ENCODE measurements at regions not wholly inside any gene's neighbourhood (a gene's known extent, or its start where the extent isn't known, plus 50 kb on each side); places are given as distances from the start of the nearest gene placed in this dataset.

- peaks cover 8% of the 10 kb centered on the region for H3K4me1 ChIP-seq
- 83% methylated on average over 1 to 5 of the region's 5 CpGs for WGBS, 2 donors
- H3K36me3 ChIP-seq (ENCODE audit: low read depth, missing control alignments) = no peaks in the 10 kb centered on the region
- DNase-seq = no peak
- H3K27me3 ChIP-seq = no peaks in the 10 kb centered on the region
- TF ChIP-seq POLR2A (IDR thresholded peaks at IDR 0.05) = no peak
- no peak for TF ChIP-seq CTCF (IDR thresholded peaks at IDR 0.05)
- no peaks in the 10 kb centered on the region for H3K9me3 ChIP-seq
- no peak overlapping the region for H3K4me3 ChIP-seq
- intact Hi-C loops (cut with DNase I; ENCODE audit: low total_unique reads) = no loop called here
- no peak overlapping the region for H3K27ac ChIP-seq
These were observed 218.2 kb downstream of the ZNF248 start for GRCh38 chr10:37639200-37639599.

GRCh38 chr10:37638569-37638968, 218.8 kb downstream of the ZNF248 start:
- intact Hi-C loops (cut with DNase I; ENCODE audit: low total_unique reads) = no loop called here
- Histone ChIP-seq H3K4me1 (peaks cover 7% of the 10 kb centered on the region), H3K9me3 (no peaks in the 10 kb centered on the region), H3K27ac (no peak overlapping the region), H3K4me3 (no peak overlapping the region), H3K36me3 (ENCODE audit: low read depth, missing control alignments) (no peaks in the 10 kb centered on the region), H3K27me3 (no peaks in the 10 kb centered on the region)
- no peak for DNase-seq
- TF ChIP-seq CTCF (IDR thresholded peaks at IDR 0.05) (no peak), POLR2A (IDR thresholded peaks at IDR 0.05) (no peak)
- 71 to 88% methylated on average over 1 of the region's 1 CpG for WGBS, 2 donors

GRCh38 chr10:37634351-37634880, 223.0 kb downstream of the ZNF248 start:
- H3K27me3 ChIP-seq = no peaks in the 10 kb centered on the region
- no peak for TF ChIP-seq POLR2A (IDR thresholded peaks at IDR 0.05)
- no peak for TF ChIP-seq CTCF (IDR thresholded peaks at IDR 0.05)

GRCh38 chr10:37632641-37633040, 224.8 kb downstream of the ZNF248 start:
- 86 to 94% methylated on average over 2 of the region's 2 CpGs for WGBS, 2 donors

More at GRCh38 chr10:37634351-37634880, 223.0 kb downstream of the ZNF248 start:
- DNase-seq = no peak
- no peaks in the 10 kb centered on the region for H3K9me3 ChIP-seq
- 83 to 90% methylated on average over 2 to 20 of the region's 20 CpGs for WGBS, 2 donors
- H3K4me3 ChIP-seq = no peak overlapping the region
- H3K27ac ChIP-seq = no peak overlapping the region
- intact Hi-C loops (cut with DNase I; ENCODE audit: low total_unique reads) = no loop called here
- no peaks in the 10 kb centered on the region for H3K4me1 ChIP-seq
- H3K36me3 ChIP-seq (ENCODE audit: low read depth, missing control alignments) = no peaks in the 10 kb centered on the region

More at GRCh38 chr10:37632641-37633040, 224.8 kb downstream of the ZNF248 start:
- Histone ChIP-seq H3K27ac (no peak overlapping the region), H3K4me3 (no peak overlapping the region), H3K27me3 (no peaks in the 10 kb centered on the region), H3K4me1 (no peaks in the 10 kb centered on the region), H3K36me3 (ENCODE audit: low read depth, missing control alignments) (no peaks in the 10 kb centered on the region), H3K9me3 (no peaks in the 10 kb centered on the region)
- intact Hi-C loops (cut with DNase I; ENCODE audit: low total_unique reads) = no loop called here
- TF ChIP-seq POLR2A (IDR thresholded peaks at IDR 0.05) = no peak
- TF ChIP-seq CTCF (IDR thresholded peaks at IDR 0.05) = no peak
- DNase-seq = no peak
